ENCODE measurements at regions not wholly inside any gene's neighbourhood (a gene's known extent, or its start where the extent isn't known, plus 50 kb on each side); places are given as distances from the start of the nearest gene placed in this dataset.

DNA sequence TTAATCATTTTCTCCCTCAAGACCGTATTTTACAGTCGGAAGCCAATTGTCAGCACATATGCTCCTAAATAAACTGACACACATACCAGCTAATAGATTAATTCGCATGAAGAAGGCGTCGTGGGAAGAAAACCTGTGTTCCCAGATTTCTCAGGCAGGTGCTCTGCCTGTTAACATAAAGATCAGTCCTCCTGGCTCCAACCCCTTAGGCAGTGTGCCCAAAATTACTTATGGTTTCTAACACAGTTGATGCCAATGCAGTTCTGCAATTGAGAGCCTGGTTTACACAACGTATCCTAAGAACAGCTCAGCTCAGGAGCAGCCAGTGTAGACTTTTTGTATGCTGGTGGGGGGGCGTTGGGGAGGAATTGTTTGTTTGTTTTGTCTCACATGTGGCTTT lies 208.3 kb downstream of the ENC1 start:
- TF ChIP-seq POLR2AphosphoS5 (IDR thresholded peaks at IDR 0.05; ENCODE audit: insufficient read depth, low read depth, low read length) (no peak), POLR2A (IDR thresholded peaks at IDR 0.05; ENCODE audit: low read depth, low read length) (no peak), FOS (IDR thresholded peaks at IDR 0.05; ENCODE audit: borderline replicate concordance, insufficient read depth, low read length) (no peak), MYC (IDR thresholded peaks at IDR 0.05; ENCODE audit: low read depth, low read length) (no peak), EZH2 (IDR thresholded peaks at IDR 0.05; ENCODE audit: borderline replicate concordance, low read depth, low read length, severe bottlenecking) (no peak), GATA2 (IDR thresholded peaks at IDR 0.05; ENCODE audit: insufficient read depth, insufficient read length, low read depth, low read length) (no peak), JUN (IDR thresholded peaks at IDR 0.05; ENCODE audit: borderline replicate concordance, insufficient read depth, insufficient read length, low read depth) (no peak)
- TF ChIP-seq, protein P1, sequence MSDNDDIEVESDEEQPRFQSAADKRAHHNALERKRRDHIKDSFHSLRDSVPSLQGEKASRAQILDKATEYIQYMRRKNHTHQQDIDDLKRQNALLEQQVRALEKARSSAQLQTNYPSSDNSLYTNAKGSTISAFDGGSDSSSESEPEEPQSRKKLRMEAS (IDR thresholded peaks at IDR 0.05; ENCODE audit: insufficient read depth, insufficient read length): no peak
- TF ChIP-seq, protein P2, sequence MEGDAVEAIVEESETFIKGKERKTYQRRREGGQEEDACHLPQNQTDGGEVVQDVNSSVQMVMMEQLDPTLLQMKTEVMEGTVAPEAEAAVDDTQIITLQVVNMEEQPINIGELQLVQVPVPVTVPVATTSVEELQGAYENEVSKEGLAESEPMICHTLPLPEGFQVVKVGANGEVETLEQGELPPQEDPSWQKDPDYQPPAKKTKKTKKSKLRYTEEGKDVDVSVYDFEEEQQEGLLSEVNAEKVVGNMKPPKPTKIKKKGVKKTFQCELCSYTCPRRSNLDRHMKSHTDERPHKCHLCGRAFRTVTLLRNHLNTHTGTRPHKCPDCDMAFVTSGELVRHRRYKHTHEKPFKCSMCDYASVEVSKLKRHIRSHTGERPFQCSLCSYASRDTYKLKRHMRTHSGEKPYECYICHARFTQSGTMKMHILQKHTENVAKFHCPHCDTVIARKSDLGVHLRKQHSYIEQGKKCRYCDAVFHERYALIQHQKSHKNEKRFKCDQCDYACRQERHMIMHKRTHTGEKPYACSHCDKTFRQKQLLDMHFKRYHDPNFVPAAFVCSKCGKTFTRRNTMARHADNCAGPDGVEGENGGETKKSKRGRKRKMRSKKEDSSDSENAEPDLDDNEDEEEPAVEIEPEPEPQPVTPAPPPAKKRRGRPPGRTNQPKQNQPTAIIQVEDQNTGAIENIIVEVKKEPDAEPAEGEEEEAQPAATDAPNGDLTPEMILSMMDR (IDR thresholded peaks at IDR 0.05; ENCODE audit: extremely low read depth in 1 of 2, insufficient read depth in 1 of 2, low read depth in 1 of 2, low read length in 2 of 2): no peak
- no peaks in the 10 kb centered on the region for H3K9me3 ChIP-seq (replicated peaks; ENCODE audit: control insufficient read depth, insufficient read depth, low read length)
- H4K20me1 ChIP-seq (replicated peaks; ENCODE audit: control insufficient read depth, extremely low read depth, insufficient read depth, low read length): no peaks in the 10 kb centered on the region
- DNase-seq (ENCODE audit: low read depth, low spot score): no peak
- H2AFZ ChIP-seq (ENCODE audit: low read depth, low read length): no peak overlapping the region
- H3K9me1 ChIP-seq (replicated peaks; ENCODE audit: control insufficient read depth, extremely low read depth, insufficient read depth, low read length): no peaks in the 10 kb centered on the region
- FAIRE-seq: no peak
- intact Hi-C loops (cut with micrococcal nuclease): loop anchor here (2.0 to 10.0 kb wide), 3 partner anchors 155 to 397 kb away; partner anchors contain the start of gene ENC1
- ChIA-PET CTCF (interaction anchor here (1.1 to 1.6 kb wide), 3 partner anchors 16 to 220 kb away, joined by 3 to 8 read pairs (median 3); no protein-coding TSS in a partner anchor), POLR2A (interaction anchor here (1.0 kb wide), 1 partner anchor 208 kb away, joined by 3 read pairs; the partner anchor contains the start of gene ENC1)
- H3K9ac ChIP-seq (replicated peaks; ENCODE audit: extremely low read depth, insufficient read depth, low read length): no peak overlapping the region
- no peak overlapping the region for H3K4me2 ChIP-seq (ENCODE audit: insufficient read depth, low read length)
- no peaks in the 10 kb centered on the region for H3K79me2 ChIP-seq (ENCODE audit: control insufficient read depth, insufficient read depth, low read length)
- peaks cover 28% of the 10 kb centered on the region for H3K4me1 ChIP-seq (ENCODE audit: control insufficient read depth, extremely low read depth, insufficient read depth, low read length)
- no TSS peak for BruUV-seq (replicated peaks)
- H3K27me3 ChIP-seq (ENCODE audit: control insufficient read depth in 2 of 2, insufficient read depth in 2 of 2, low read length in 2 of 2): no peaks in the 10 kb centered on the region
- no peak overlapping the region for H3K27ac ChIP-seq (ENCODE audit: insufficient read depth, low read depth, low read length)
- H3K36me3 ChIP-seq (ENCODE audit: control insufficient read depth in 2 of 2, extremely low read depth in 1 of 2, insufficient read depth in 2 of 2, low read length in 2 of 2): no peaks in the 10 kb centered on the region
- no peak overlapping the region for H3K4me3 ChIP-seq (replicated peaks in 1 of 3; ENCODE audit: insufficient read depth in 1 of 3, low read depth in 1 of 3, low read length in 3 of 3)
- dilution Hi-C loops (cut with MboI; ENCODE audit: extremely low pct_ligation_motif_present, low sequenced_read_pairs): no loop called here

Measured in endothelial cell of umbilical vein (primary cell).